ENCODE measurements at regions not wholly inside any gene's neighbourhood (a gene's known extent, or its start where the extent isn't known, plus 50 kb on each side); places are given as distances from the start of the nearest gene placed in this dataset.

DNA sequence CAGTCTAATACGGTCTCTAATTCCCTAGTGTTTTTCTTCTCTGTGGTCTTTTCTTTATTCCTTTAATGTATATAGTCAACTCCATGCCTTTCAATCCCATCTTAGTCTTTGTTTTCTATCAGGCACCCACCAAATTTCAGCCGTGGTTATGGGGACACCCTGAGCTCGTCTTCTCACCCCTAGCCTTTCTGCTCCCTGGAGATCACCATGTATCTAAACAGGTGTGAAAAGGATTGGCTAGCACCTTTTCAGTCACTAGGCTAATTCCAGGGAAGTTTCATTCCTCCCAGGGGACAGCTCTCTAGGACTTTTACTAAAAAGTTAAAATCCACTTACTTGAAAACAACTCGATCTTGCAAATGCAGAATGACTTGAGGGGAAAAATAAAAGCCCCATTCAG lies 291.3 kb downstream of the ETNK1 start:
- DNase-seq, result no peak

DNA sequence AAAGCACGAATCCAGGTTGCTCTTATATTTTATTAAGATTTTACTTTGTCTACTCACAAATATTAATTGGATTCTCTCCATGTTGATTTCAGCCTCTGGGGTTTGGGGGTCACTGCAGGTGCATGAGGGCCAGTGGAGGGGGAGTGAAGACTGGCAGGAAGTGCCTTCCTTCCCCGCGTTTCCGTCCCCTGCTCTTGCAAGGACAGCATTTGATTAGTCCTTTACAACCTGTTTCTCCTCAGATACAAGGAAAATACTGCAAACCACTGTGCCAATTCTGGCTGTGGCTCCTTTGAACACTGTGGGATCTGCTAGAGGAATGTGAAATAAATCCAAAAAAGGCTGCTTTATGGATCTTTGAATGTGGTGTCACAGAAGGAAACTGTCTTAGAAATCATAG lies 291.8 kb downstream of the ETNK1 start:
- DNase-seq, result no peak

DNA sequence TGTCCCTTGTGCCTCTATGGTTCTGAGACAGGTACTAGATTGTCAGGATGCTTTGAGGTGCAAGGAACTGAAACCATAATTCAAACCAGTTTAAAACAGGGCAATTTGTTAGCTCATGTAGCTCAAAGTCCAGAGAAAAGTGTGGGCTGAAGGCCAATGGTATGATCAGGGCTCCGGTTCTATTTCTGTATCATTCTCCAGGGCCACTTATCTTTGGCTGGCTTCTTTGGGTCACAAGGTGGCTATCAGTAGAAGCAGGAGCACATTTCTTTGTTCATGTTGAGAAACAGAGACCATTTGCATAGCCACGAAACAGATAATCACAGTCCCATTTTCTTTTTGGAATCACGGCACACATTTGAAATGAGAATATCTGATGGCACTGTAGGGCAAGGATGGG lies 294.9 kb downstream of the ETNK1 start:
- DNase-seq, result no peak

DNA sequence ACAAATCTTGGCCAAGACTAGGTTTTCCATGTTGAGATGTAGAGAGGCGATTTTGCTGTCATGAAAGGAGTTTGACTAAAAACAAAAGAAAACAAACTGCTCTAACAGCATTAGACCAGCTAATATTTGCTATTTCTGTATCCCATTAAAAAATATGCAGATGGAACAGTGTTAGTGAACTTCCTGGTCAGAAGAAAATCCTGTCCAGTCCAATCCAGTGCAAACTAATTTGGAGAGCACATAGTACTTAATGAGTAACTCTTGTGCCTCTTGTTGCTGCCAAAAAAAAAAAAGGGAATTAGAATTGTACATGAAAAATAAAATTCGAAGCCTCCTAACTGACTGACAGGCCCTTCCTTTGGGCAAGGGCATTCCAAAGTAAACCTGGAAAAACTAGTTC lies 298.8 kb downstream of the ETNK1 start:
- no peak for DNase-seq

DNA sequence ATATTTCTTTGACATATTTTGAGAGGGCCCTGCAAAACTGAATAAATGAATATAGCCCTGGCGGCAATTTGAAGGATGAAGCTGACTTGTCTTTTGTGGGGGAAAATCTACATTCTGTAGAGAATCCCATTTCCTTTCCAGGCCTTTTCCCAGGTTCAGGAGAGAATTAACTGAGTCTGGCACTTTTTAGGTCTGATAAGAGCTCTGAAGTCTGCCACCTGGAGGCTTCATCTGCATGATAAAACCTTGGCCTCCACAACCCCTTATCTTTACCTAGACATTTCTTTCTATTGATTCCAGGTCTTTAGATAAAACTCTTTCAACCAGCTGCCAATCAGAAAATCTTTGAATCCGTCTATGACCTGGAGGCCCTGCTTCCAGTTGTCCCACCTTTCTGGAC lies 299.4 kb downstream of the ETNK1 start:
- no peak for DNase-seq

DNA sequence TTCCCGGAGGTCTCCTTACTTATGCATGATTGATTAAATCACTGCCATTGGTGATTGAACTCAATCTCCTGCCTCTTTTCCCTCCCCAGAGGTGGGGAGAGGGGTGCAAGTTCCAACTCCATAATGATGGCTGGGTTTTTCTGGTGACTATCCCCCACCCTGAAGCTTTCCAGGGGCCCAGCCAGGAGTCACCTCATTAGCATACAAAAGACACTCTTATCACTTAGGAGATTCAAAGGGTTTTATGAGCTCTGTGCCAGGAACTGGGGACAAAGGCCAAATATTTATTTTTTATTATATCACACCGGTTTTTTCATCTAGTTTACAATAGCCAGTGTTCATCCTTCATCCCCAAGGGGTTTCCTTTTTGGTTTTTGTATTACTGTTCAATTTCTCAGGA lies 300.7 kb downstream of the ETNK1 start:
- DNase-seq, result no peak

DNA sequence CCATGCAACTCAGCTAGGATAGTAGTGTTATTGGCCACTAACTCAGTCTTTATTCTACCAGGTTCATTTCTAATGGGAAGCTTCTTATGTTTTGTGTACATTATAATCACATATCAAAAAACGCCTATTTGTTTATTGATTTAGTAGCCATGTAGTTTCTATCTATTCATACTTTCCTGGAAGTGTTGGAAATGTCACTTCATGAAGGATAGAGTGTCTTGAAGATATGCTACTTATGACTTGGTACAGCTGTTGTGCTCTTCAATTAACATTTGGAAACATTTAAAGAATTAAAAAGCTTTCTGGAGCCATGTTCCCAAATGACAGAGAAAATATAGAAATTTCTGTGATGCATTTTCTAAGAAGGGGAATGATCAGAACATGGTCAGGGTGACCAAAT lies 307.5 kb downstream of the ETNK1 start:
- no peak for DNase-seq

DNA sequence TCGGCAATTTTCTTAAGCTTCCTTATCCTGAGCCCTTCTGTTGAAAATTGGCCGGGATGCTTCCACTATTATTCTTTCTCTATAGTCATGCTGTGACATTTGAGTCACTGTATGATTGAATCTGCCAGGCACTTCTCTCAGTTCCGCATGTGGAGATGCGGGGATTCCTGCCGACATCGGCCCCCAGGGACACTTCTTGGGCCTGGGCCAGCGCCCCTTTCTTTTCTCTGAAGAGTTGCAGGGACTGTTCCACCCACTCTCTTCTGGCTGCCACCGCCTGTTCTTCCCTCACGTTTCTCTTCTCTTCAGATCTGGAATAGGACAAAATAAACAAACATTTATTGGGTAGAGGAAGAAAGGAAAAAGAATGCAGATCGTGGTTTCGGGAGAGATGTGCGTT lies 310.1 kb downstream of the ETNK1 start:
- no peak for DNase-seq

DNA sequence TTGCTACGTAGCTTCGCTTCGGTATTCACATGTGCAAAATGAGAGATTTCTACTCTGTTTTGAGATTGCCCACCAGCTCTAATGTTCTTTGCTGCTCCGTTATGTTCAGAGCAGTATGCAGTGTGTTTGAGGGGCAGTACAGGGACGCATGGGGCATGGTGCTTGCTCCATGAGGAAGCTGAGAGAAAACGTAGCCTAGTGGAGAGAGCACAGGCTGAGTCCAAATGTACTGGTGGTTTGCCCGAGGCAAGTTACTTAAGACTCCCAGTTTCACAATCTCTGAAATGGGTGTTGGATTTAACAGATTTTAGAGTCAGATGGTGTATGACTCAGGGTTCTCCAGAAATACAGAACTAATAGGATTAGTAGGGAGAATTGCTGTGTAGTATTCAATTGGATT lies 310.5 kb downstream of the ETNK1 start:
- DNase-seq, result no peak

DNA sequence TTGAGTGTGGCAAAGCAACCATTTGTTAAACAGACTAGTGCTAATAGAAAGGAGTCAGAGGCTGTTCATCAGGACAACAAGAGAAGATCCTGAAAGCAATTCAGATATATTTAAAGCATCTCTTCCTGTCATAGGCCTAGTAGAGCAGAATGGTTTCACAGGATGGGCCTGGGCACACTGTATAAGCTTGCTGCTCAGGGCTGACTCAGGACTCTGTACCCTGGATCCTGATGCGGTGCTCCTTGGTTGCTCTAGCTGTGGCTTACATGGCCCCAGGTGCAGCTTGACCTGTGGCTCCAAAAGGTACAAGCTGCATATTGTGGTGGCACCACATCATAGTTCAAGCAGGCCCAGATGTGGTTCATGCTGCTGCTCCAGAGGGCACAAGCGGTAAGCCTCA lies 313.4 kb downstream of the ETNK1 start:
- DNase-seq, result no peak

DNA sequence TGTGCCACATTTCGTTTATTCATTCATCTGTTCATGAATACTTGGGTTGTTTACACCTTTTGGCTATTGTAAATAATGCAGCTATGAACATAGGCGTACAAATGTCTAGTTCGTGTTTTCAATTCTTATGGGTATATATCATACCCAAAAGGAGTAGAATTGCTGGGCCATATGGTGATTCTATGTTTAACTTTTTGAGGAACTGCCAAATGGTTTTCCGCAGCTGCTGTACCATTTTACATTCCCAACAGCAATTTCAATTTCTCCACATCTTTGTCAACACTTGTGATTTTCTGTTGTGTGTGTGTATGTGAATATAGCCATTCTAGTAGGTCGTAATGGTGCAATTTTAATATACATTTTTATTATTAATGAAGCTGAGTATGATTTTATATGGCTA lies 326.2 kb downstream of the ETNK1 start:
- DNase-seq, result no peak

DNA sequence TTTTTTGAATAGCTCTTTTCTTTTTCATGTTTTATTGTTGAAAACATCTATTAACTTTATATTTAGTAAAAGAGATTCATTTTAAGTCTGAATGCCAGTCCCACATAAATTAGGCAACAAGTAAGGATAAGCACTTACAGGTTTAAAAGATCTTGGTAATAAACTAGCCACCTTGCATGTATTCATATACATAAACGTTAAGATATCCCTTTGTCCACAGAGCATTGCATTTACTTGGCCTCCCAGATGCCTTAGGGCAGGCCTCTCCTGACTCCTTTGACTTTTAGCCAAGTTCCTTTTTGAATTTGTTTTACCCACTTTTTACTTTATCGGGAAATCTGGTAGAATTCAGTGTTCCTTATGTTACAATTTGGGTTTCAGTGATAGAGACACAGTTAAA lies 331.7 kb downstream of the ETNK1 start:
- no peak for DNase-seq

DNA sequence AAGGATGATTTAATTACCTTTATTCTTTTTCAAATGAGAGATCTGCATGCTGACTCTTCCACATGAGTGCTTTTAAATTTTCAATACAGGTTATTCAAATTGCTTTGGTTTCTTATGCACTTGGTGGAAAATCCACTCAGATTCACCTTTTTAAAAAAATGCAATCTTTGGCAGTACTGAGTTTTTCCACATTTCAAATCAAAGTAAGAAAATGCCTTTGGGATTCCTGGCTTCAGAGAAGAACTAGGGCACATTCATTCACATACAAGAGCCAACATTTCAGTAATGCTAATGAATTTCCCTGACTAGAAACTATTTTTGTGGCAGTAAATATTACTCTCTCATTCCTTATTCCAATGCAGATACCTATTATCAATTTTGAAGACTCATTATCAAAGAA lies 342.2 kb downstream of the ETNK1 start:
- no peak for DNase-seq

DNA sequence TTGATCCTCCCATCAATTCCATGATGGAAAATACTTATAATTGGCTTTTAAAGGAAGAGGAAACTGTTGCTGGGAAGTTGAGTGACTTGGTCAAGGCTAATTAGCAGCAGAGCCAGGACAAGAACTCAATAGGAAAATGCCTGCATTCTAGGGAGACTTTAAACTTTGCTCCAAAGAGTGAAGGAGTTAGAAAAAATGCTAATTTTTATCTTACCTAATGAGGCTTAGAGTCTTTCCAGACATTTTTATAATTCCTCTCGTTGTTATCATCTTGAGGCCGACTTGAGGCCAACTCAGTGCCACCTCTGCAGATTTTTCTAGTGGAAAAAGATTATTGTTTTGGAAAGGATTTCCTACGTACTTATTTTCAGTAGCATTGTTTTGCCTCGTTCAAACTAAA lies 344.6 kb downstream of the ETNK1 start:
- no peak for DNase-seq

DNA sequence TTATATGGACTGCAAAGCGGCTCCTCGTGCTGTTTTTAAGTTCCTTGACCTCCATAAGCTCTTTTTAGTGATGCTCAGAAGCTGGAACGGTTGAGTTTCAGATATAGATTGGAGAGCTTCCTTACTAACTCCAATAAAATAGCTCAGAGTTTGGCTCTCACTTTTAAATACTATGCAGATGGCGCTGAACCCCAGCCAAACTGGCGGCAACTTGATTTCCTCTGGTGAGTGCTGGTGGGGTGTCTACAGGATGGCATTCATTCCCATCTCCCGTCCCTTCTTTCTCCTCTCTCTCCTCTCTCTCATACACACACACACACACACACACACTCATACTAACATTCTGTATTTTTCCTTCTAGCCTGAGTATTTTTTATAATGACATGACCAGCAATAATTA lies 346.3 kb downstream of the ETNK1 start:
- DNase-seq, result no peak

DNA sequence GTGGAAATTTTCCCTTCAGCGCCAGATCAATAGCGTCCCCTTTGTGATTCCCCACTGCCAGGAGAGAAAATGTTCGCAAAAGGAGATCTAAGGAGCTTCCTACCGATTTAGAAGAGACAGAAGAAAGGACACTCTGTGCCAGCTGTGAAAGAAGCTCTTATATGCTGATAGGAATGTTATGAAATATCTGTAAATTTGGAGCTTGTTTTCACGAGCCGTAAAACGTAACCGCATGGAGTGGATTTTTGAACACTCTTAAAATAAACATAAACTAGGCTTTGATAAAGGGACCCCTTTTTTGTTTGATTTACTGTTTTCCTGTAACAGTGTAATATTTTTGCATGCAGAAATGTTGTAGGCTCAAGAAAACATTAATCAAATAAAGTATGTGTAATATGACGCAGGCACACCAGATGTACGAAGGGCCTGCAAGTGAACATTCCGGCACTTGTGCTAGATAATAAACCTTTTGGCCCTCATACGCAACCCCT lies 346.8 kb downstream of the ETNK1 start:
- no peak for DNase-seq

DNA sequence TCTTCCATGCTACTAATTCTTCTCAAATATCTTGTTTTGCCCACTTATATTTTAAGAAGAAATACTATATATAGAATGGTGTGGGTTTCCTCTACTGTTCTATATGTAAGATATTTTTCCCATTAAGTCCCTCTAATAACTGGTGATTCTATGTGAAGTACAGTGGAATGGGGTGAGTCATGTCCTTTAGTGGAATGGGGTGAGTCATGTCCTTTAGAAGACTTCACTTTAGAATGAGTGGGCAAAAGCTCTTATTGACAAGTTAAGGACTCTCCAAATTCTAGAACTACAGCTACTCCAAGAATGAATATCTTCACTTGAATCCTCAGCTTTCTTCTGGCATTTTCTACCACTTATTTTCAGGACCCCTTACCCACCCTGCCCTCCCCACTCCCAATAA lies 349.9 kb downstream of the ETNK1 start:
- DNase-seq, result no peak

DNA sequence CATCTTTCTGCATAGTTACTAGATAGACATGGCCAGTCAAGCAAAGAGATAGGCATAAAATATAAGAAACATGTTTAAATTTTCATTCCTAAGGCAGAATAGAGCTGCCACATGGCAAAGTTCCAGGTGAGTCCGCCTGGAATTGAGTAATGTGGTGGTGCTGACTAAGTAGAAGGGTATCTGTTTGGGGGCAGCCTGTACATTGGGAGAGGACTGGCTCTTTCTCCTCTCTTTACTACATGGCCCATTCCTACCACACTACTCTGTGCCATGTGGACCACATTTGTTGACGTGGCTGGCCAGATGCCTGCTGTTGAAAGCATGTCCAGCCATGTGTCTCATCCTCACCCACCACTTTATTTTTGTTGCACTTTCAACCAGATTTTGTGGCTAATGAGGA lies 354.0 kb downstream of the ETNK1 start:
- no peak for DNase-seq

DNA sequence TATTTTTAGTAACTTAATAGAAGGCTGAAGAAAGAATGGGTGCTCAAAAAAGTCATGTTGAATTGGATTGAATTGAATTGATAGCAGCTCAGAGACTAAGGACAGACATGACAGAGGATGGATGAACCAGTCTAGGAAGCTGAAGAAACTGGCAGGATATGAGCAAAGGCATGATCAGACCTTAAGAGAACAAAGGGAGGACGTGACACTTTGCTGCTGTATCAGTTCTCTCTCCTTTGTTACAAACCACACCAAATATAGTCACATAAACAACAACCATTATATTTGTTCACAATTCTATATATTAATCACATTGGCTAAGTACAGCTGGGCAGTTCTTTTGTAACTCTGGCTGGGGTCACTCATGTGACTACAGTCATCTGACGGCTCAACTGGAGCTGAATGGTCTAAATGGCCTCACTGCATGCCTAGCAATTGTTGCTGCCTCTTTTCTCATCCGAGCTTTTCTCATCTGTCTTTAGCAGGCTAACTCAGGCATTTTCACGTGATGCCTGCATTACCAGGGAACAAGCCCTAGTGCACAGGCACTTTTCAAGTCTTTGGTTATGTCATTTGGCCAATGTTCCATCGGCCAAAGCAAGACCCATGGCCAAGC lies 355.0 kb downstream of the ETNK1 start:
- no peak for DNase-seq

DNA sequence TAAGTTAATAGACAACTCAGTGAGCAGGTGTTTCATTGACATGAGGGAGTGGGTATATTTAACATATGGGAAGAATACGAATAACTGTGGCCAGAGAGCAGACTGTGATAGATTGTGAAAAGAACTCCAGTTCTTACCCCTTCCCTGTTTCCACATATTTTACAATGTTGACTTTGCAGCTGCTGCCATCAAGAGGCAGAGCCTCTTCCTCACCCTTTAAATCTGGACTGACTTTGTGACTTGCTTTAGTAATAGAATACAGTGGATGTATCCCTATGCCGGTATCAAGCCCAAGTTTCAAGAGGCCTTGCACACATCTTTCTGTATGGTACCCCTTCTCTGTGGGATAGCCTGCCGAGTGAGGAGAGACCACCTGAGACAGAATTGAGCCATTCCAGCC lies 356.7 kb downstream of the ETNK1 start:
- DNase-seq, result no peak

DNA sequence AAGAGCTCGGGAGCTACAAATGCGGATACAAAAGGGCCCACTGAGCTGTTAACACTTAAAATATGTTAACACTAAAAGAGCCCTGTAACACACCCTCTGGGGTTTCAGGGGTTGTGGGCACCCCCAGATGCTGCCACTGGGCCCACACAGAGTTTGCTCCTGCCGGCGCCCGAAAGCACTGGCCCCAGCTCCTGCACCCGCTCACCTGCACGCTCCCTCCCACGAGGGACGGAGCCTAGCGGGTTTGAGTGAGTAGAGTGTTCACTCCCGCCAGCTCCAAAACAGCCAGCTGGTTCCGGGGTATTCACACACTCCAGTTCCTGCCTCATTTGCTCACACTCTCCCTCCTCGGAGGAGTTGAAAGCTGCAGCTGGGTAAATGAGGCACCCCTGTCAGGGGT lies 357.7 kb downstream of the ETNK1 start:
- no peak for DNase-seq

DNA sequence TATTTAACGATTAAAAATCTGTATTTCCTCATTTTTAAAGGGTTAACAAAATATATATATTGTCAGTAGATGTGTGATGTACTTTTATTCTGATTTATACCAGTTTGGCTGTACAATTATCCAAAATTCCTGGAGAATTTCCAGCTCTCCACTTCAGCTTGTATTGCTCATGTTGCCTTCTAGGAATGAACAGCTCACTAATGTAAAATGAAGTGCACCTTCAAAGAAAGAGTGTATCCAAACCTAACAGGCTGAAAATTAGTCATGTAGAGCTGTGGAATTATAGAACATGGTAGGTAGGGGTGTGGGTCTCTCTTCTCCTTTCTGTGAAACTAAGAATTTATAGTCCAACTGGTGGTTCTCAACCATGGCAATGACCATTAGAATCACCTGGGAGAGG lies 362.0 kb downstream of the ETNK1 start:
- no peak for DNase-seq

DNA sequence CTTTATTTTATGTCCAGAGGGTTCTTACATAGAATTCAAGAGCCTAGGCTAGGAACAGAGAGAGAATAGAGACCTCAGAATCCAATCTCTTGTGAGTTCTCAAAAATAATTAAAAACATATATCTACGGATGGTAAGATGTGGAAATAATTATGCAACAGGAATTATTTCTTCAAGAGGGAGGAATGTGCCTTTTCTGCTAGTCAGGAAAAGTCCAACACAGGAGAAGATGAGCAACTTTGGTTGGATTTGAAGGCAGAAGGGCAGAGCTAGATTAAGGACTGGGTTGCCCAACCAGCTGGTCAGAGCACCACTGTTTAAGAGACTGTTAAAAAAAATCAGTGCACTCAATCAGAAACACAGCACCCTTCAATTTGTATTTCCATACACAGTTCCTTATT lies 365.5 kb downstream of the ETNK1 start:
- DNase-seq, result no peak

DNA sequence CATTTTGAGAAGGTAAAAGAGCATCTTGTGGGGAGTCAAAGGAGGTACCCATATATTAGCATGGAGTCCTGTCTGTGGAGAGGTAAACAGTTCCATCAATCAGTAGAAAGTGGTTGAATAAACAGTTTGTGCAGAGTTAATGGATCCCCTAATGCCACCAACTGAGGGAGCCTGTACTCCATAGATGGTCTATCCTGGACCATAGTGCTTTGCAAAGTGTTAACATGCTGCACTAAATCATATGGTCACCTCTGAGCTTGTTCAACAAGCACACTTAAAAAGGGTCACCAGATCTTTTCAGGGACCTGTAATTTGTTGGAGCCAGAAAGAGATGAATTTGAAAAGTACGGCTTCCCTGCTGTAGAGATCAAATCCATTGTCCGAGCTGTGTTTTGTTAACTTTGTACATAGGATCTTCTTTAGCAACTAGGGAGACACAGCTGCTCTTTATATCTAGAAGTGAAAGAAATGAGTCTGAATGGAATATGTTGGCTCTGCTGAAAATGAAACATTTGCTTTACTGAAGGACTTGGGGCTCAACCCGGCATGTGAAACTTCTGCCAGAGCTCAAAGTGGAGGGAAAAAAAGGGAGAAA lies 366.4 kb downstream of the ETNK1 start:
- DNase-seq, result no peak

Data from C1 segment of cervical spinal cord (tissue), 14 donors.